ENCODE measurements at regions not wholly inside any gene's neighbourhood (a gene's known extent, or its start where the extent isn't known, plus 50 kb on each side); places are given as distances from the start of the nearest gene placed in this dataset.

GRCh38 chr6:66340736-66341135 lies 633.7 kb upstream of the EYS start:
- Histone ChIP-seq H3K36me3 (ENCODE audit: control insufficient read depth, insufficient read depth, low read length) (no peaks in the 10 kb centered on the region), H3K4me1 (no peaks in the 10 kb centered on the region), H2AFZ (no peak overlapping the region), H3K27ac (no peak overlapping the region), H3K9me3 (ENCODE audit: control insufficient read depth, low read length) (no peaks in the 10 kb centered on the region), H3K27me3 (ENCODE audit: control insufficient read depth, insufficient read depth, low read length) (no peaks in the 10 kb centered on the region), H3K9ac (no peak overlapping the region), H3K79me2 (no peaks in the 10 kb centered on the region), H3K4me2 (ENCODE audit: low read length) (no peak overlapping the region), H3K4me3 (ENCODE audit: low read depth, low read length) (no peak overlapping the region)
- no peak for TF ChIP-seq CTCF (IDR thresholded peaks at IDR 0.05)

- H3K4me1 ChIP-seq: no peaks in the 10 kb centered on the region
- no peaks in the 10 kb centered on the region for H3K27me3 ChIP-seq (ENCODE audit: control insufficient read depth, insufficient read depth, low read length)
- no peak for TF ChIP-seq CTCF (IDR thresholded peaks at IDR 0.05)
- no peak overlapping the region for H3K4me3 ChIP-seq (ENCODE audit: low read depth, low read length)
- no peak overlapping the region for H2AFZ ChIP-seq
- no peaks in the 10 kb centered on the region for H3K79me2 ChIP-seq
- H3K9ac ChIP-seq: no peak overlapping the region
- H3K9me3 ChIP-seq (ENCODE audit: control insufficient read depth, low read length): no peaks in the 10 kb centered on the region
- H3K27ac ChIP-seq: no peak overlapping the region
- H3K4me2 ChIP-seq (ENCODE audit: low read length): no peak overlapping the region
- H3K36me3 ChIP-seq (ENCODE audit: control insufficient read depth, insufficient read depth, low read length): no peaks in the 10 kb centered on the region
Measured at GRCh38 chr6:66336176-66336575, 629.1 kb upstream of the EYS start.

- H2AFZ ChIP-seq: no peak overlapping the region
- H3K79me2 ChIP-seq: no peaks in the 10 kb centered on the region
- no peak overlapping the region for H3K27ac ChIP-seq
- no peaks in the 10 kb centered on the region for H3K27me3 ChIP-seq (ENCODE audit: control insufficient read depth, insufficient read depth, low read length)
- H3K9me3 ChIP-seq (ENCODE audit: control insufficient read depth, low read length): no peaks in the 10 kb centered on the region
- no peaks in the 10 kb centered on the region for H3K36me3 ChIP-seq (ENCODE audit: control insufficient read depth, insufficient read depth, low read length)
- H3K4me3 ChIP-seq (ENCODE audit: low read depth, low read length): no peak overlapping the region
- no peak overlapping the region for H3K4me2 ChIP-seq (ENCODE audit: low read length)
- H3K4me1 ChIP-seq: no peaks in the 10 kb centered on the region
- TF ChIP-seq CTCF (IDR thresholded peaks at IDR 0.05): no peak
- no peak overlapping the region for H3K9ac ChIP-seq
Measured at GRCh38 chr6:66328200-66328599, 621.2 kb upstream of the EYS start.

- no peak overlapping the region for H2AFZ ChIP-seq
Measured at GRCh38 chr6:66326228-66326627, 619.2 kb upstream of the EYS start.

More at GRCh38 chr6:66326228-66326627, 619.2 kb upstream of the EYS start:
- H3K9ac ChIP-seq: no peak overlapping the region
- no peak overlapping the region for H3K4me3 ChIP-seq (ENCODE audit: low read depth, low read length)
- H3K27me3 ChIP-seq (ENCODE audit: control insufficient read depth, insufficient read depth, low read length): no peaks in the 10 kb centered on the region
- no peaks in the 10 kb centered on the region for H3K36me3 ChIP-seq (ENCODE audit: control insufficient read depth, insufficient read depth, low read length)
- no peak overlapping the region for H3K4me2 ChIP-seq (ENCODE audit: low read length)
- no peaks in the 10 kb centered on the region for H3K79me2 ChIP-seq
- no peaks in the 10 kb centered on the region for H3K9me3 ChIP-seq (ENCODE audit: control insufficient read depth, low read length)
- H3K27ac ChIP-seq: no peak overlapping the region
- TF ChIP-seq CTCF (IDR thresholded peaks at IDR 0.05): no peak
- no peaks in the 10 kb centered on the region for H3K4me1 ChIP-seq
